ENCODE measurements at regions not wholly inside any gene's neighbourhood (a gene's known extent, or its start where the extent isn't known, plus 50 kb on each side); places are given as distances from the start of the nearest gene placed in this dataset.

DNA sequence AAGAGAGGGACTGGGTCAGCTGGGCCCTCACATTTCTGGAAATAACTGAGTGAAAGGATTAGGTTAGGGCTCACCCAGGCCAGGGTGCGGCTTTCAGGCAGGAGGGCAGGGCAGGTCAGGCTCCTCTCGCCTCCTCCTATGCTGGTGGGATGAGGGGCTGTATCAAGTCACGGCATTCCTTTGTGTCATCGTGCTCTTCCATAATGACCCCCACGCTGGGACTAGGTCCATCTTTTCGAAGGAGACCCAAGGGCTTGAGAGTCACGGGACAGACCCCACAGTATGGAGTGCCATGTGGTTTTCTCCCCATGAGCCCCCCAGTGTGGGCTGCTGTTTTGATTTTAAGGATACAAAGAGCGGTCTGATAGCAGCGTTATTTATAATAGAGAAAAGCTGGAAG lies 137.8 kb upstream of the COPS8 start:
- TF ChIP-seq, protein P1, sequence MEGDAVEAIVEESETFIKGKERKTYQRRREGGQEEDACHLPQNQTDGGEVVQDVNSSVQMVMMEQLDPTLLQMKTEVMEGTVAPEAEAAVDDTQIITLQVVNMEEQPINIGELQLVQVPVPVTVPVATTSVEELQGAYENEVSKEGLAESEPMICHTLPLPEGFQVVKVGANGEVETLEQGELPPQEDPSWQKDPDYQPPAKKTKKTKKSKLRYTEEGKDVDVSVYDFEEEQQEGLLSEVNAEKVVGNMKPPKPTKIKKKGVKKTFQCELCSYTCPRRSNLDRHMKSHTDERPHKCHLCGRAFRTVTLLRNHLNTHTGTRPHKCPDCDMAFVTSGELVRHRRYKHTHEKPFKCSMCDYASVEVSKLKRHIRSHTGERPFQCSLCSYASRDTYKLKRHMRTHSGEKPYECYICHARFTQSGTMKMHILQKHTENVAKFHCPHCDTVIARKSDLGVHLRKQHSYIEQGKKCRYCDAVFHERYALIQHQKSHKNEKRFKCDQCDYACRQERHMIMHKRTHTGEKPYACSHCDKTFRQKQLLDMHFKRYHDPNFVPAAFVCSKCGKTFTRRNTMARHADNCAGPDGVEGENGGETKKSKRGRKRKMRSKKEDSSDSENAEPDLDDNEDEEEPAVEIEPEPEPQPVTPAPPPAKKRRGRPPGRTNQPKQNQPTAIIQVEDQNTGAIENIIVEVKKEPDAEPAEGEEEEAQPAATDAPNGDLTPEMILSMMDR (IDR thresholded peaks at IDR 0.05), result no peak
- TF ChIP-seq CREM (CRISPR knock-in tag; IDR thresholded peaks at IDR 0.05) (no peak), SOX15 (CRISPR knock-in tag; IDR thresholded peaks at IDR 0.05) (no peak), NFATC4 (CRISPR knock-in tag; IDR thresholded peaks at IDR 0.05) (no peak), SMAD4 (CRISPR knock-in tag; IDR thresholded peaks at IDR 0.05) (no peak), NFYB (CRISPR knock-in tag; conservative IDR thresholded peaks at IDR 0.05; ENCODE audit: low read depth) (no peak), CBFB (CRISPR knock-in tag; IDR thresholded peaks at IDR 0.05; ENCODE audit: low read depth) (no peak), ZNF232 (CRISPR knock-in tag; IDR thresholded peaks at IDR 0.05) (no peak), ELF4 (CRISPR knock-in tag; IDR thresholded peaks at IDR 0.05; ENCODE audit: low read depth) (no peak)
- TF ChIP-seq, protein P2, sequence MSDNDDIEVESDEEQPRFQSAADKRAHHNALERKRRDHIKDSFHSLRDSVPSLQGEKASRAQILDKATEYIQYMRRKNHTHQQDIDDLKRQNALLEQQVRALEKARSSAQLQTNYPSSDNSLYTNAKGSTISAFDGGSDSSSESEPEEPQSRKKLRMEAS (CRISPR knock-in tag; IDR thresholded peaks at IDR 0.05), result no peak
- TF ChIP-seq, protein P3, sequence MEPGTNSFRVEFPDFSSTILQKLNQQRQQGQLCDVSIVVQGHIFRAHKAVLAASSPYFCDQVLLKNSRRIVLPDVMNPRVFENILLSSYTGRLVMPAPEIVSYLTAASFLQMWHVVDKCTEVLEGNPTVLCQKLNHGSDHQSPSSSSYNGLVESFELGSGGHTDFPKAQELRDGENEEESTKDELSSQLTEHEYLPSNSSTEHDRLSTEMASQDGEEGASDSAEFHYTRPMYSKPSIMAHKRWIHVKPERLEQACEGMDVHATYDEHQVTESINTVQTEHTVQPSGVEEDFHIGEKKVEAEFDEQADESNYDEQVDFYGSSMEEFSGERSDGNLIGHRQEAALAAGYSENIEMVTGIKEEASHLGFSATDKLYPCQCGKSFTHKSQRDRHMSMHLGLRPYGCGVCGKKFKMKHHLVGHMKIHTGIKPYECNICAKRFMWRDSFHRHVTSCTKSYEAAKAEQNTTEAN (CRISPR knock-in tag; IDR thresholded peaks at IDR 0.05), result no peak
- TF ChIP-seq, protein P4, sequence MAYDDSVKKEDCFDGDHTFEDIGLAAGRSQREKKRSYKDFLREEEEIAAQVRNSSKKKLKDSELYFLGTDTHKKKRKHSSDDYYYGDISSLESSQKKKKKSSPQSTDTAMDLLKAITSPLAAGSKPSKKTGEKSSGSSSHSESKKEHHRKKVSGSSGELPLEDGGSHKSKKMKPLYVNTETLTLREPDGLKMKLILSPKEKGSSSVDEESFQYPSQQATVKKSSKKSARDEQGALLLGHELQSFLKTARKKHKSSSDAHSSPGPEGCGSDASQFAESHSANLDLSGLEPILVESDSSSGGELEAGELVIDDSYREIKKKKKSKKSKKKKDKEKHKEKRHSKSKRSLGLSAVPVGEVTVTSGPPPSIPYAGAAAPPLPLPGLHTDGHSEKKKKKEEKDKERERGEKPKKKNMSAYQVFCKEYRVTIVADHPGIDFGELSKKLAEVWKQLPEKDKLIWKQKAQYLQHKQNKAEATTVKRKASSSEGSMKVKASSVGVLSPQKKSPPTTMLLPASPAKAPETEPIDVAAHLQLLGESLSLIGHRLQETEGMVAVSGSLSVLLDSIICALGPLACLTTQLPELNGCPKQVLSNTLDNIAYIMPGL (CRISPR knock-in tag; IDR thresholded peaks at IDR 0.05), result no peak
- TF ChIP-seq, protein P5, sequence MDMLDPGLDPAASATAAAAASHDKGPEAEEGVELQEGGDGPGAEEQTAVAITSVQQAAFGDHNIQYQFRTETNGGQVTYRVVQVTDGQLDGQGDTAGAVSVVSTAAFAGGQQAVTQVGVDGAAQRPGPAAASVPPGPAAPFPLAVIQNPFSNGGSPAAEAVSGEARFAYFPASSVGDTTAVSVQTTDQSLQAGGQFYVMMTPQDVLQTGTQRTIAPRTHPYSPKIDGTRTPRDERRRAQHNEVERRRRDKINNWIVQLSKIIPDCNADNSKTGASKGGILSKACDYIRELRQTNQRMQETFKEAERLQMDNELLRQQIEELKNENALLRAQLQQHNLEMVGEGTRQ (CRISPR knock-in tag; IDR thresholded peaks at IDR 0.05), result no peak
